SU-DHL-6 (cell line): ENCODE measurements at regions not wholly inside any gene's neighbourhood (a gene's known extent, or its start where the extent isn't known, plus 50 kb on each side); places are given as distances from the start of the nearest gene placed in this dataset.

Experiments
- H2AFZ ChIP-seq: fragments of 200-600 bp; sonication (generic); 2 replicates; pipeline ENCODE4 v1.6.1; 2014; ENCODE audit warnings: low read depth, mild to moderate bottlenecking, moderate library complexity, mixed read lengths, antibody characterized with exemption, low read length; ENCODE audit not compliant: severe bottlenecking
- H3F3A ChIP-seq: fragments of 200-600 bp; shearing (Covaris generic); 2 replicates; pipeline ENCODE4 v1.6.0; 2016; ENCODE audit warnings: antibody characterized with exemption, mild to moderate bottlenecking; ENCODE audit not compliant: insufficient read depth
- H3K27ac ChIP-seq: fragments of 200-600 bp; sonication (generic); 2 replicates; pipeline ENCODE4 v1.5.1; 2016; ENCODE audit warnings: low read depth, mild to moderate bottlenecking, low read length, moderate library complexity, mixed read lengths
- H3K27me3 ChIP-seq: fragments of 200-600 bp; sonication (generic), shearing (Covaris generic); 2 replicates; pipeline ENCODE4 v1.6.0; 2014; ENCODE audit warnings: mild to moderate bottlenecking, low read length
- H3K36me3 ChIP-seq: fragments of 200-600 bp; sonication (generic); 2 replicates; pipeline ENCODE4 v1.6.1; 2014; ENCODE audit warnings: mild to moderate bottlenecking, low read length, mixed read lengths
- H3K4me2 ChIP-seq: fragments of 300-600, 200-600 bp; shearing (Covaris generic), sonication (generic); 2 replicates; pipeline ENCODE4 v1.6.0; 2014; ENCODE audit warnings: low read length, low read depth, mild to moderate bottlenecking; ENCODE audit not compliant: poor library complexity, severe bottlenecking
- H3K4me3 ChIP-seq: fragments of 200-600 bp; sonication (generic); 2 replicates; pipeline ENCODE4 v1.5.1; 2014; ENCODE audit warnings: antibody characterized with exemption, low read length, mild to moderate bottlenecking, mixed read lengths; ENCODE audit not compliant: insufficient read depth, poor library complexity, severe bottlenecking
- H3K79me2 ChIP-seq: fragments of 200-600 bp; sonication (generic); 2 replicates; pipeline ENCODE4 v1.6.1; 2014; ENCODE audit warnings: mild to moderate bottlenecking, low read length, moderate library complexity; ENCODE audit not compliant: insufficient read depth
- H3K9ac ChIP-seq: fragments of 200-600 bp; sonication (generic); 2 replicates; pipeline ENCODE4 v1.7.0; 2014; ENCODE audit warnings: mild to moderate bottlenecking, low read length
- H3K9me2 ChIP-seq: fragments of 200-600 bp; sonication (generic); replicated peaks from 2 replicates; pipeline ENCODE4 v1.6.1; 2014; ENCODE audit warnings: low read length; ENCODE audit not compliant: insufficient read depth
- H3K9me3 ChIP-seq: fragments of 200-600 bp; sonication (generic); 2 replicates; pipeline ENCODE4 v1.6.1; 2014; ENCODE audit warnings: low read length, mixed read lengths; ENCODE audit not compliant: insufficient read depth
- H4K20me1 ChIP-seq: fragments of 200-600 bp; sonication (generic); 2 replicates; pipeline ENCODE4 v1.6.1; 2014; ENCODE audit warnings: low read depth, mild to moderate bottlenecking, antibody characterized with exemption, low read length, moderate library complexity, mixed read lengths
- CTCF ChIP-seq: fragments of 200-600 bp; sonication (generic); IDR thresholded peaks from one replicate; pipeline ENCODE4 v1.5.1; 2017; ENCODE audit warnings: antibody characterized with exemption, mild to moderate bottlenecking, low read length, moderate library complexity; ENCODE audit not compliant: insufficient read depth, poor library complexity, severe bottlenecking
- EZH2phosphoT487 ChIP-seq: fragments of 200-600 bp; sonication (generic), shearing (Covaris generic); conservative IDR thresholded peaks from 2 replicates; pipeline ENCODE4 v1.6.1; 2018; ENCODE audit warnings: mild to moderate bottlenecking, antibody characterized with exemption, low read length, moderate library complexity, mixed read lengths

GRCh38 chr2:39510140-39510539 lies 73.1 kb upstream of the MAP4K3 start:
- no peak overlapping the region for H3K9ac ChIP-seq
- H3K9me3 ChIP-seq, result no peaks in the 10 kb centered on the region
- H2AFZ ChIP-seq, result no peak overlapping the region
- H3K27ac ChIP-seq, result no peak overlapping the region
- no peaks in the 10 kb centered on the region for H3K36me3 ChIP-seq
- H4K20me1 ChIP-seq, result no peaks in the 10 kb centered on the region
- H3K79me2 ChIP-seq, result no peaks in the 10 kb centered on the region
- TF ChIP-seq CTCF (no peak), EZH2phosphoT487 (no peak)
- H3K9me2 ChIP-seq, result no peaks in the 10 kb centered on the region
- no peak overlapping the region for H3K4me2 ChIP-seq
- no peaks in the 10 kb centered on the region for H3K27me3 ChIP-seq
- no peak overlapping the region for H3K4me3 ChIP-seq
- no peaks in the 10 kb centered on the region for H3F3A ChIP-seq

DNA sequence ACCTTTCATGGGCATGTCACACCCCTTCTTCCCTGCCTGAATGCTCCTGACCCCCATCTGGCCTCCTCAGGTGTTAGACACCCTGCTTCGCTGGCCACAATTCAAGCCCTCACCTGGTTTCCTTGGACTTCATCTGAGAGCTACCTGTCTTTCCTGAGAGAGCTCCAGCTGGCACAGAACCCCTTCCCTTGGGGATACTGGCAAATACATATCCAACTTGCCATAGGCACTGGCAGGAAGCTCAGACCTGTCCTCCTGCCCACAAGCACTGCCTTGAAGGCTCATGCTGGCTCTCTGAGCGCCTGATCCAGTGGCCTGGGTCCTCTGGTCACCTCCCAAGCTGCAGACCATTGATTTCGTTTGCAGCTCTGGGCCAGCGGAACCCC lies 74.1 kb upstream of the MAP4K3 start:
- Histone ChIP-seq H3K9me2 (no peaks in the 10 kb centered on the region), H3K9ac (no peak overlapping the region), H3K36me3 (no peaks in the 10 kb centered on the region), H3K9me3 (no peaks in the 10 kb centered on the region), H3K4me3 (no peak overlapping the region), H3K4me2 (no peak overlapping the region), H3K79me2 (no peaks in the 10 kb centered on the region), H2AFZ (no peak overlapping the region), H4K20me1 (no peaks in the 10 kb centered on the region), H3F3A (no peaks in the 10 kb centered on the region), H3K27me3 (no peaks in the 10 kb centered on the region), H3K27ac (no peak overlapping the region)
- TF ChIP-seq CTCF (no peak), EZH2phosphoT487 (no peak)

- Histone ChIP-seq H2AFZ (no peak overlapping the region), H3K36me3 (no peaks in the 10 kb centered on the region), H3K9me2 (no peaks in the 10 kb centered on the region), H3K4me2 (no peak overlapping the region), H4K20me1 (no peaks in the 10 kb centered on the region), H3F3A (no peaks in the 10 kb centered on the region), H3K9ac (no peak overlapping the region), H3K27me3 (no peaks in the 10 kb centered on the region), H3K79me2 (no peaks in the 10 kb centered on the region), H3K27ac (no peak overlapping the region), H3K4me3 (no peak overlapping the region), H3K9me3 (no peaks in the 10 kb centered on the region)
- TF ChIP-seq EZH2phosphoT487 (no peak), CTCF (no peak)
Observed at GRCh38 chr2:39511605-39512433, 74.7 kb upstream of the MAP4K3 start.
